K562 (cell line): ENCODE measurements at regions not wholly inside any gene's neighbourhood (a gene's known extent, or its start where the extent isn't known, plus 50 kb on each side); places are given as distances from the start of the nearest gene placed in this dataset.

Source experiments
- ATAC-seq: fragments of 200-7000 bp; cut with Tn5 transposase; 3 replicates; pipeline ENCODE4 v1.9.1; 2020; ENCODE audit warnings: moderate library complexity
- BruUV-seq: library from RNA; stranded (reverse); fragments of 400-500 nt; replicated peaks from 2 replicates; lab custom pipeline; 2021; lab: Mats Ljungman, UMichigan
- CTCF ChIA-PET: fragments of 300-600 bp; formaldehyde crosslinking; extraction: SDS; loops from one replicate; lab custom pipeline; 2021; ENCODE audit warnings: low intra/inter-chr PET ratio; lab: Yijun Ruan, JAX
- POLR2A ChIA-PET: fragments of 300-600, 350-650 bp; sonication (Branson Sonifier 250); formaldehyde crosslinking; extraction: SDS; loops from one replicate; lab custom pipeline; 2021; ENCODE audit warnings: antibody characterized with exemption, inconsistent platforms; lab: Yijun Ruan, JAX
- DNase-seq, 4 experiments: peaks; one replicate each; pipeline versions ENCODE4 v3.0.0 to v3.0.0-alpha.2; 2011 to 2018; ENCODE audit warnings: low spot score in 3 of 4, mixed read lengths in 3 of 4; ENCODE audit errors: extremely low read depth in 1 of 4
- FAIRE-seq: peaks from 2 replicates; lab custom pipeline; 2011; peaks lifted over from hg19 to GRCh38; lab: Jason Lieb, UNC
- H2AFZ ChIP-seq: 2 replicates; pipeline ENCODE4 v1.6.0; 2011; ENCODE audit warnings: low read depth, low read length, control low read depth, inconsistent platforms
- H3K27ac ChIP-seq: fragments of 200-600 bp; 3 replicates; pipeline ENCODE4 v1.8.0; 2011; ENCODE audit warnings: low read depth, mild to moderate bottlenecking, control low read depth, inconsistent platforms, low read length, moderate library complexity, mixed read lengths; ENCODE audit errors: extremely low read depth
- H3K27me3 ChIP-seq, 2 experiments: fragments of 300-600 bp in 1 of 2; 2 replicates in 1 of 2; 3 replicates in 1 of 2; pipeline versions ENCODE4 v1.6.0 to v1.8.0; 2011; ENCODE audit warnings: inconsistent platforms in 2 of 2, low read length in 2 of 2, mild to moderate bottlenecking in 1 of 2, mixed read lengths in 1 of 2, moderate library complexity in 1 of 2; ENCODE audit not compliant: control insufficient read depth in 2 of 2, insufficient read depth in 2 of 2
- H3K36me3 ChIP-seq: fragments of 300-600 bp; 3 replicates; pipeline ENCODE4 v1.8.0; 2011; ENCODE audit warnings: mild to moderate bottlenecking, low read length, inconsistent platforms; ENCODE audit not compliant: control insufficient read depth, insufficient read depth
- H3K4me1 ChIP-seq, 2 experiments: fragments of 200-600 bp in 1 of 2; replicated peaks in 1 of 2; 2 replicates in 1 of 2; 3 replicates in 1 of 2; pipeline versions ENCODE4 v1.5.1 to v1.8.0; 2011; ENCODE audit warnings: inconsistent platforms in 2 of 2, low read length in 2 of 2, mild to moderate bottlenecking in 1 of 2, mixed read lengths in 1 of 2, moderate library complexity in 1 of 2; ENCODE audit not compliant: control insufficient read depth in 2 of 2, insufficient read depth in 2 of 2
- H3K4me2 ChIP-seq: 2 replicates; pipeline ENCODE4 v1.6.1; 2011; ENCODE audit warnings: low read length, control low read depth, inconsistent platforms, mixed read lengths; ENCODE audit not compliant: insufficient read depth
- H3K4me3 ChIP-seq: fragments of 200-600 bp; sonication (generic), shearing (Covaris generic); 2 replicates; pipeline ENCODE4 v1.5.1; 2016; ENCODE audit warnings: control low read depth, inconsistent platforms
- H3K79me2 ChIP-seq: fragments of 200-600 bp; 3 replicates; pipeline ENCODE4 v1.8.0; 2011; ENCODE audit warnings: low read length, inconsistent platforms; ENCODE audit not compliant: control insufficient read depth, insufficient read depth
- H3K9ac ChIP-seq, 2 experiments: 2 replicates each; pipeline versions ENCODE4 v1.6.0 to v1.6.1; 2011; ENCODE audit warnings: low read depth in 2 of 2, low read length in 2 of 2, control low read depth in 1 of 2, inconsistent platforms in 1 of 2, mild to moderate bottlenecking in 1 of 2, mixed read lengths in 1 of 2; ENCODE audit not compliant: insufficient read depth in 1 of 2
- H3K9me1 ChIP-seq: one replicate; pipeline ENCODE4 v1.6.0; 2011; ENCODE audit warnings: inconsistent platforms, mild to moderate bottlenecking, low read length, moderate library complexity; ENCODE audit not compliant: control insufficient read depth, insufficient read depth
- H3K9me3 ChIP-seq: replicated peaks from 2 replicates; pipeline ENCODE4 v1.5.1; 2011; ENCODE audit warnings: low read depth, low read length, inconsistent platforms; ENCODE audit not compliant: control insufficient read depth, insufficient read depth
- H4K20me1 ChIP-seq: replicated peaks from 2 replicates; pipeline ENCODE4 v1.6.1; 2011; ENCODE audit warnings: low read length, inconsistent platforms, mixed read lengths; ENCODE audit not compliant: control insufficient read depth, insufficient read depth
- ARID4B ChIP-seq: sonication (generic); formaldehyde crosslinking; IDR thresholded peaks from 2 replicates; pipeline ENCODE4 v1.8.0; 2022; ENCODE audit warnings: mild to moderate bottlenecking, missing genetic modification reagents
- CHD2 ChIP-seq: IDR thresholded peaks from 2 replicates; pipeline ENCODE4 v1.6.1; 2011; ENCODE audit warnings: low read depth, low read length
- E2F4 ChIP-seq: sonication (generic); formaldehyde crosslinking; IDR thresholded peaks from 2 replicates; pipeline ENCODE4 v1.8.0; 2022; ENCODE audit warnings: mild to moderate bottlenecking, low read depth, missing genetic modification reagents
- HOMEZ ChIP-seq: fragments of 250-450 bp; sonication (Bioruptor Pico); IDR thresholded peaks from 2 replicates; pipeline ENCODE4 v1.4.0; 2020; ENCODE audit warnings: mild to moderate bottlenecking, moderate library complexity
- POLR2G ChIP-seq: fragments of 200-400 bp; formaldehyde crosslinking; IDR thresholded peaks from 2 replicates; pipeline ENCODE4 v1.6.1; 2017; ENCODE audit warnings: low read depth, mild to moderate bottlenecking, antibody characterized with exemption, low read length, moderate library complexity
- SRSF1 ChIP-seq: fragments of 200-400 bp; formaldehyde crosslinking; IDR thresholded peaks from 2 replicates; pipeline ENCODE4 v1.6.1; 2017; ENCODE audit warnings: mild to moderate bottlenecking, low read depth, low read length, moderate library complexity
- ZNF699 ChIP-seq: fragments of 250-450 bp; sonication (Bioruptor Pico); IDR thresholded peaks from 2 replicates; pipeline ENCODE4 v1.8.0; 2021; ENCODE audit warnings: mild to moderate bottlenecking, moderate library complexity; ENCODE audit not compliant: insufficient replicate concordance
- WGBS: fragments of 100-300 bp; shearing (Covaris generic); methylation state at CpG from one replicate; pipeline ENCODE4 v1.1.6; 2016; ENCODE audit warnings: low coverage, mixed read lengths; ENCODE audit not compliant: insufficient coverage; ENCODE audit errors: missing lambda C conversion rate; 5-methylcytosine and 5-hydroxymethylcytosine counted together
- in situ Hi-C: fragments of 300-500 bp; cut with MboI; formaldehyde crosslinking; loops from 4 replicates; pipeline ENCODE4 v1.15.0; 2018; ENCODE audit warnings: inconsistent platforms, mixed read lengths
- intact Hi-C: fragments of 100-400 bp; cut with micrococcal nuclease; formaldehyde crosslinking; loops from 2 replicates; pipeline ENCODE4 v1.14.2; 2022
- TF ChIP-seq, protein P1 (sequence below): fragments of 450-650 bp; conservative IDR thresholded peaks from 2 replicates; pipeline ENCODE4 v1.6.1; 2016; ENCODE audit warnings: missing genetic modification characterization, low read depth, mild to moderate bottlenecking, missing compliant biosample characterization, moderate library complexity
- TF ChIP-seq, protein P2 (sequence below): sonication (generic); formaldehyde crosslinking; IDR thresholded peaks from 2 replicates; pipeline ENCODE4 v1.8.0; 2023; ENCODE audit warnings: mild to moderate bottlenecking, missing genetic modification reagents

DNA sequence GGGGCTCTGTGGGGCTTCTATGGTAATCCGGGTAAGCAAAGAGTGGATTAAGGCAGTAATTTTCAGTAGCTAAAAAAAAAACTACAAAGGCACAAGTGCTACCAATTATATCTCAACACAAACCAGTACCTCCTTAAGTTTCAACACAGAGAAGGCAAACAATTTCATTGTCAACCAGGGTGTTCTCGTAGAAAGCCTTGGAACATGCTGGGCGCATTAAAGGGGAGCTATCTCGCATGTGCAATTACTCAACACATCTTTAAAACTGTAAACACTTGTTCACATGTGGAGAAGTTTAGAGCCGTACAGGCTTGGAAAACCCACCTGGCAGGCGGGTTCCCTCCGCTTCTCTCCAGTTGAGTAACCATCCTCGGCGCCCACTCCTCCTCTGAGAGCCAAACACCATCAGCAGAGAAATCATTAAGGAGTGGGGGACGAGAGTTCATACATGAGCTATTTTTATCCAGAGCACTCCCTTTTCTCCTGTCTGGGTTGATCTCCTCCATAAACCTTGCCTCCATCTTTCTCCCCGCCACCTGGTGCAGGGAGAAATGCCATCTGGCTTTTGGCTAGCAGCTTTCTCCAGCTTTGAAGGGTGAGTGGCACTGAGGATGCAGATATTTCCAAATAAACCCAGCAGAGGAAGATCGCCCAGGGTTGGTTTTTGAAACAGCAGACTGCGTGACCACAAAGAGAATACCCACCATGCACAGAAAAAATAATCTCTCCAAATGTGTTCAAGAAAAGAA, 287.1 kb downstream of the WDR11 start:
- in situ Hi-C loops, result no loop called here
- no peak overlapping the region for H2AFZ ChIP-seq
- no TSS peak for BruUV-seq
- ChIA-PET POLR2A (interaction anchor here (0.6 kb wide), 1 partner anchor 40 kb away, joined by 3 read pairs; no protein-coding TSS in a partner anchor), CTCF (no interaction called here)
- H4K20me1 ChIP-seq, result no peaks in the 10 kb centered on the region
- H3K4me3 ChIP-seq, result no peak overlapping the region
- H3K27ac ChIP-seq, result no peak overlapping the region
- ATAC-seq (no peak), FAIRE-seq (no peak), DNase-seq (no peak)
- no peaks in the 10 kb centered on the region for H3K36me3 ChIP-seq
- H3K4me1 ChIP-seq, result no peaks in the 10 kb centered on the region
- intact Hi-C loops, result no loop called here
- no peak overlapping the region for H3K9ac ChIP-seq
- WGBS, result 2% methylated on average over 11 of the region's 13 CpGs
- H3K27me3 ChIP-seq, result no peaks in the 10 kb centered on the region; a peak in 1 of 5 replicates
- no peaks in the 10 kb centered on the region for H3K9me3 ChIP-seq
- no peak overlapping the region for H3K4me2 ChIP-seq
- H3K79me2 ChIP-seq, result no peaks in the 10 kb centered on the region
- no peaks in the 10 kb centered on the region for H3K9me1 ChIP-seq
- TF ChIP-seq ARID4B (CRISPR knock-in tag) (no peak), POLR2G (no peak), E2F4 (CRISPR knock-in tag) (no peak), CHD2 (no peak), HOMEZ (CRISPR knock-in tag) (no peak), ZNF699 (no peak), SRSF1 (no peak)
- TF ChIP-seq, protein P1, sequence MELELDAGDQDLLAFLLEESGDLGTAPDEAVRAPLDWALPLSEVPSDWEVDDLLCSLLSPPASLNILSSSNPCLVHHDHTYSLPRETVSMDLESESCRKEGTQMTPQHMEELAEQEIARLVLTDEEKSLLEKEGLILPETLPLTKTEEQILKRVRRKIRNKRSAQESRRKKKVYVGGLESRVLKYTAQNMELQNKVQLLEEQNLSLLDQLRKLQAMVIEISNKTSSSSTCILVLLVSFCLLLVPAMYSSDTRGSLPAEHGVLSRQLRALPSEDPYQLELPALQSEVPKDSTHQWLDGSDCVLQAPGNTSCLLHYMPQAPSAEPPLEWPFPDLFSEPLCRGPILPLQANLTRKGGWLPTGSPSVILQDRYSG, result no peak
- TF ChIP-seq, protein P2, sequence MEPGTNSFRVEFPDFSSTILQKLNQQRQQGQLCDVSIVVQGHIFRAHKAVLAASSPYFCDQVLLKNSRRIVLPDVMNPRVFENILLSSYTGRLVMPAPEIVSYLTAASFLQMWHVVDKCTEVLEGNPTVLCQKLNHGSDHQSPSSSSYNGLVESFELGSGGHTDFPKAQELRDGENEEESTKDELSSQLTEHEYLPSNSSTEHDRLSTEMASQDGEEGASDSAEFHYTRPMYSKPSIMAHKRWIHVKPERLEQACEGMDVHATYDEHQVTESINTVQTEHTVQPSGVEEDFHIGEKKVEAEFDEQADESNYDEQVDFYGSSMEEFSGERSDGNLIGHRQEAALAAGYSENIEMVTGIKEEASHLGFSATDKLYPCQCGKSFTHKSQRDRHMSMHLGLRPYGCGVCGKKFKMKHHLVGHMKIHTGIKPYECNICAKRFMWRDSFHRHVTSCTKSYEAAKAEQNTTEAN (CRISPR knock-in tag), result no peak
